Breast epithelium (tissue), 4 donors: ENCODE measurements at regions not wholly inside any gene's neighbourhood (a gene's known extent, or its start where the extent isn't known, plus 50 kb on each side); places are given as distances from the start of the nearest gene placed in this dataset.

Experiments used
- DNase-seq, 2 donors: peaks; one replicate each; pipeline ENCODE4 v3.0.0-alpha.2; 2019; ENCODE audit warnings: low spot score in 2 of 2
- H3K27ac ChIP-seq, 2 donors: fragments of 200-600 bp; sonication (generic) in 1 of 2; one replicate each; pipeline ENCODE4 v1.5.1; 2016 to 2019; ENCODE audit warnings: mild to moderate bottlenecking in 1 of 2
- H3K27me3 ChIP-seq, 2 donors: fragments of 200-600 bp; sonication (generic) in 1 of 2; one replicate each; pipeline versions ENCODE4 v1.5.1 to v1.6.0; 2017 to 2019; ENCODE audit warnings: control low read depth in 1 of 2, mild to moderate bottlenecking in 1 of 2
- H3K36me3 ChIP-seq: fragments of 200-600 bp; one replicate; pipeline ENCODE4 v1.5.1; 2019
- H3K4me1 ChIP-seq, 2 donors: fragments of 200-600 bp; sonication (generic); one replicate each; pipeline ENCODE4 v1.5.1; 2016 to 2019; ENCODE audit warnings: control low read depth in 1 of 2
- H3K4me3 ChIP-seq, 3 donors: fragments of 200-600 bp; sonication (generic); 1 replicate in 2 of 3; 2 replicates in 1 of 3; pipeline ENCODE4 v1.5.1; 2016 to 2019; ENCODE audit warnings: mild to moderate bottlenecking in 3 of 3, moderate library complexity in 2 of 3
- H3K9me3 ChIP-seq, 2 donors: fragments of 200-600 bp; sonication (generic) in 1 of 2; one replicate each; pipeline ENCODE4 v1.5.1; 2016 to 2019; ENCODE audit warnings: control low read depth in 1 of 2
- POLR2A ChIP-seq: fragments of 450-650 bp; IDR thresholded peaks from one replicate; pipeline ENCODE4 v1.6.1; 2016; ENCODE audit warnings: antibody characterized with exemption, mild to moderate bottlenecking, moderate library complexity
- POLR2AphosphoS5 ChIP-seq, 3 donors: sonication (generic); formaldehyde crosslinking; IDR thresholded peaks; one replicate each; pipeline ENCODE4 v1.6.1; 2017; ENCODE audit warnings: antibody characterized with exemption in 3 of 3
- intact Hi-C: fragments of 100-400 bp; cut with DNase I; formaldehyde crosslinking; loops from one replicate; pipeline ENCODE4 v1.15.1; 2023; ENCODE audit warnings: low total_unique reads
- TF ChIP-seq, protein P1 (sequence below), 3 donors: fragments of 450-650 bp; IDR thresholded peaks; one replicate each; pipeline ENCODE4 v1.5.1; 2016 to 2017; ENCODE audit warnings: antibody characterized with exemption in 3 of 3, mild to moderate bottlenecking in 3 of 3, moderate library complexity in 3 of 3

DNA sequence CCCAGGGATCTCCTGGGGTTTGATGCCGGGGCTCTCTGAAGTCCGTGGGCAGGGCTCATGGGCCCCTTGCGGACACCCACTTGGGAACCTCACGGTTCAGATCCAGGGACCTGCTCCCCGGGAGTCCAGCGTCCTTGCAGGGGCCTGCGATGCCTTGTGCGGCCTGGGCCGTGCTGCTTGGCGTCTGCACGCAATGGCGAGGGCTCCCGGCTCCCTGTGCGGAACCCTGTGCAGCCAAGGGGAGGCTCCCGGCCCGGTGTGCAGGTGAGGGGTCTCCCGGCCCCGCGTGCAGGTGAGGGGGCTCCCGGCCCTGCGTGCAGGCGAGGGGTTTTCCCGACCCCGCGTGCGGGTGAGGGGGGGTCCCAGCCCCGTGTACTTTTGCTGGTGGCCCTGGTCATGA lies 146.7 kb downstream of the DNAJB6 start:
- no peak overlapping the region for H3K27ac ChIP-seq
- TF ChIP-seq POLR2AphosphoS5 (IDR thresholded peaks at IDR 0.05) (no peak), POLR2A (no peak)
- TF ChIP-seq, protein P1, sequence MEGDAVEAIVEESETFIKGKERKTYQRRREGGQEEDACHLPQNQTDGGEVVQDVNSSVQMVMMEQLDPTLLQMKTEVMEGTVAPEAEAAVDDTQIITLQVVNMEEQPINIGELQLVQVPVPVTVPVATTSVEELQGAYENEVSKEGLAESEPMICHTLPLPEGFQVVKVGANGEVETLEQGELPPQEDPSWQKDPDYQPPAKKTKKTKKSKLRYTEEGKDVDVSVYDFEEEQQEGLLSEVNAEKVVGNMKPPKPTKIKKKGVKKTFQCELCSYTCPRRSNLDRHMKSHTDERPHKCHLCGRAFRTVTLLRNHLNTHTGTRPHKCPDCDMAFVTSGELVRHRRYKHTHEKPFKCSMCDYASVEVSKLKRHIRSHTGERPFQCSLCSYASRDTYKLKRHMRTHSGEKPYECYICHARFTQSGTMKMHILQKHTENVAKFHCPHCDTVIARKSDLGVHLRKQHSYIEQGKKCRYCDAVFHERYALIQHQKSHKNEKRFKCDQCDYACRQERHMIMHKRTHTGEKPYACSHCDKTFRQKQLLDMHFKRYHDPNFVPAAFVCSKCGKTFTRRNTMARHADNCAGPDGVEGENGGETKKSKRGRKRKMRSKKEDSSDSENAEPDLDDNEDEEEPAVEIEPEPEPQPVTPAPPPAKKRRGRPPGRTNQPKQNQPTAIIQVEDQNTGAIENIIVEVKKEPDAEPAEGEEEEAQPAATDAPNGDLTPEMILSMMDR (IDR thresholded peaks at IDR 0.05), result no peak
- DNase-seq, result no peak
- H3K4me1 ChIP-seq, result no peaks in the 10 kb centered on the region
- intact Hi-C loops, result no loop called here
- H3K27me3 ChIP-seq, result peaks cover 0 to 24% of the 10 kb centered on the region in 2 donors
- H3K4me3 ChIP-seq, result no peak overlapping the region
- no peaks in the 10 kb centered on the region for H3K9me3 ChIP-seq
- no peaks in the 10 kb centered on the region for H3K36me3 ChIP-seq

DNA sequence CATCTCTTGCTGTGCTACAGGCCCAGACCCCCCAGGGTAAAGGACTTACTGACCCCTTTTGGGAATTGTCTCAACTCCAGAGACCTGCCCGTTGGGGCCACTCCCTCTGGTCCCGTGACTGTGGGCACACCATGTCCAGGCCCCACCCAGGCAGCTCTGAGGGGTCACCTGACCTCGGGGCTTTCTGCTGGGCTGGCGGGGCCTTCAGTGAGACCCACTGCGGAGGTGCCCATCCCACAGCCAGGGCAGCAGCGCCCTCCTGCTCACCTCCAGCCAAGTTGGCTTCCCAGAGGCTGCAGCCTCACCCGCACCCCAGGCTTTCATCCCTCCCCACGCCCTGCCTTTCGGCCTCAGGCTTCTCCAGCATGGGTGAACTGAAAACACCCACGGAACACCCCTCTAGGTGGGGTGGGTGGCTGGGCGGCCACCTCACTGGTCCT lies 147.2 kb downstream of the DNAJB6 start:
- no peaks in the 10 kb centered on the region for H3K9me3 ChIP-seq
- no peak overlapping the region for H3K27ac ChIP-seq
- no peaks in the 10 kb centered on the region for H3K4me1 ChIP-seq
- H3K4me3 ChIP-seq, result no peak overlapping the region
- H3K27me3 ChIP-seq, result peaks cover 0 to 24% of the 10 kb centered on the region in 2 donors
- DNase-seq, result no peak
- no peaks in the 10 kb centered on the region for H3K36me3 ChIP-seq
- TF ChIP-seq POLR2AphosphoS5 (IDR thresholded peaks at IDR 0.05) (no peak), POLR2A (no peak)
- TF ChIP-seq, protein P1 (IDR thresholded peaks at IDR 0.05), result no peak
- intact Hi-C loops, result no loop called here

DNA sequence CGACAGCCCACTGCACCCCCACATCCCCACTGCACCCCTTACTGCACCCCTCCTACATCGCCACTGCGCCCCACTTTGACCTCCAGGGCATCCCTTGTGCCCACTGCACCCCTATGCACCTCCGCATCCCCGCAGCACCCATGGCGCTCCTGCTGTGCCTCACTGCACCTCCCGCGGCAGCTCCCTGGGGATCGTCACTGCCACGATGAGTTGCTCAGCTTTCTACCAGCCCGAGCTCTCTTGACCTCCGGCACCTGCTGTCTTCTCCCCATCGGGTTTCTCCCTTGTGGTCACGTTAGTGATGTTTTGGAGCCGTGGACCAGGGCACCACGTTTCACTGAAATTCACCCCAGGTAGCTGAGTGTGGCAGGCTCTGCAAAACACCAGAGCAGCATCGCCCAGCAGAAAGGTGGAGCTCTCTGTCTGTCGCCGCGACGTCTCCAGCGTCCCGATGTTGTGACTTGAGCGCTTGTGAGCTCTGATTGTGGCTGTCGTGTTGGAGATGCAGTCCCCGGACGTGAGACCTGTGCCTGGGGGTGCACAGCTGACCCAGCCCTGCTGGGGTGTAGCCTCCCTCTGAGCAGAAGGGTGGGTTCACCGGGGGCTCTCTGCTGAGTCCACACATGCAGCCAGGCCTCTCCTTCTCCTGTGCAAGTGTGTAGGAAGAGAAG lies 147.7 kb downstream of the DNAJB6 start:
- H3K4me3 ChIP-seq, result no peak overlapping the region
- TF ChIP-seq POLR2A (no peak), POLR2AphosphoS5 (IDR thresholded peaks at IDR 0.05) (no peak)
- TF ChIP-seq, protein P1 (IDR thresholded peaks at IDR 0.05), result no peak
- intact Hi-C loops, result no loop called here
- no peak for DNase-seq
- no peaks in the 10 kb centered on the region for H3K4me1 ChIP-seq
- no peak overlapping the region for H3K27ac ChIP-seq
- H3K36me3 ChIP-seq, result no peaks in the 10 kb centered on the region
- no peaks in the 10 kb centered on the region for H3K9me3 ChIP-seq
- peaks cover 0 to 24% of the 10 kb centered on the region in 2 donors for H3K27me3 ChIP-seq

DNA sequence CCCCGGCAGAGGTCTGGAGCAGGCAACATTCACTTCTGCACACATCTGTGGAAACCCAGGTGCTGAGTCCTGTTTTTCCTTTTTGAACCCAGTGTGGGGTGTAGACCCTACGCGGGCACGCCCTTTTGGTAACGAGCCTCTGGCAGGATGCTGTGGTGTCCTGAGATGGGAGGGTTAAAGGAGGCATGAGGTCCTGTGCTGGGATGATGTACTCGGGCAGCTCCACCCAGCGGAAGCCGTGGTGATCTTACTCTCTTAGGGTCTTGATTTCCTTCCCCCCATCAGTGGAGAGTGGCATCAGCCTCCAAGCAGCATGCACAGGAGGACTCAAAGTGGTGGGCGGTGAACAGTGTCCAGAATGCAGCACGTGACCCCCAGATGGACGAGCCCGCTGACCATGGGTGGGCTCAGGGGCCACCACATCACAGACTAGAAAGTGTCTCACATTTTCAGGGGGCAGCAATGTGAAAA lies 148.6 kb downstream of the DNAJB6 start:
- peaks cover 0 to 24% of the 10 kb centered on the region in 2 donors for H3K27me3 ChIP-seq
- peaks cover 2 to 6% of the 10 kb centered on the region in 2 donors for H3K9me3 ChIP-seq
- no peak overlapping the region for H3K27ac ChIP-seq
- no peak overlapping the region for H3K4me3 ChIP-seq
- no peaks in the 10 kb centered on the region for H3K4me1 ChIP-seq
- no peak for TF ChIP-seq POLR2AphosphoS5 (IDR thresholded peaks at IDR 0.05)
- TF ChIP-seq, protein P1 (IDR thresholded peaks at IDR 0.05), result no peak
- no peak for TF ChIP-seq POLR2A
- intact Hi-C loops, result no loop called here
- no peak for DNase-seq
- no peaks in the 10 kb centered on the region for H3K36me3 ChIP-seq

DNA sequence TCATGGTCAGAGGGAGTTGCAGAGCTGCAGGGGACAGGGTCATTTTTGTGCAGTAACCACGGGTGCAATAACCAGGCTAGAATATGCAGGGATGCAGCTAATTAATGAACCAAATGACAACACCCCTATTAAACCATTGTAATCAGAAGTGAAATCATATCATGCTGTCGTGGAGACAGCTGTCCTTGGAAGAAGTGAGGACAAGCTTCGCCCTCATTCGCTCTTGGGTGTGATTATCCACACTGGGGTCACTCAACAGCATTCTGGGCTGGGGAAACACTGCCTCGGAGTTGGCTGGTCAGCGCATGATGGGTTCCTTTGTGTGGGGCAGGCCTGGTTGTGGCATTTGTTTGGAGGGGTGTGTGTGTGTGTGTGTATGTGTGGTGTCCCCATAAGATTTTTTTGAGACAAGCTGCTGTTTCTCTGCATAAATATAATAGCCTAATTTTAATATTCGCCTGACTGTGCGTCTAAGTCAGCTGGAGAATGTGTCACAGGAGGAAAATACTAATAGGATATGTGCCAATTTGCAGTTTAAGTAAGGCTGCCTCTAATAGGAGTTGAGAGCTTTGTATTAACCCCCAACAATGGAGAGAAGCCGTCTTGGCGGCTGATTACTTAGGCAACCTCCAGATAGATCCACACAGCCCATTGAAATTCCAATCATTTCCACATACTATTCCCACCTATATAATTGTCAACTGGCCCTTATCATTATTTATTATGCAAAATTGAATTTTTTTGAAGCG lies 149.4 kb downstream of the DNAJB6 start:
- no peak for DNase-seq

More for the DNA sequence above, 149.4 kb downstream of the DNAJB6 start:
- Histone ChIP-seq H3K9me3 (peaks cover 6 to 14% of the 10 kb centered on the region in 2 donors), H3K27ac (no peak overlapping the region), H3K4me1 (no peaks in the 10 kb centered on the region), H3K27me3 (peaks cover 0 to 20% of the 10 kb centered on the region in 2 donors), H3K36me3 (no peaks in the 10 kb centered on the region), H3K4me3 (no peak overlapping the region)
- no peak for TF ChIP-seq POLR2AphosphoS5 (IDR thresholded peaks at IDR 0.05)
- no peak for TF ChIP-seq POLR2A
- TF ChIP-seq, protein P1 (IDR thresholded peaks at IDR 0.05), result no peak
- intact Hi-C loops, result no loop called here
